CD4-positive, alpha-beta T cell (primary cell): ENCODE measurements at regions not wholly inside any gene's neighbourhood (a gene's known extent, or its start where the extent isn't known, plus 50 kb on each side); places are given as distances from the start of the nearest gene placed in this dataset.
"Not testable (repeated sequence)": the region's sequence is repeated elsewhere in the genome, so short reads cannot be mapped to it uniquely, and the experiment has no call there.

Source experiments
- ATAC-seq: fragments of 200-7000 bp; cut with Tn5 transposase; one replicate; pipeline ENCODE4 v1.10.0; 2022; ENCODE audit warnings: mild to moderate bottlenecking; ENCODE audit not compliant: poor library complexity
- CTCF ChIA-PET: fragments of 350-600 bp; sonication (Branson Sonifier 250); formaldehyde crosslinking; loops from one replicate; lab custom pipeline; 2021; ENCODE audit warnings: antibody characterized with exemption, inconsistent platforms; lab: Charles Lee
- POLR2A ChIA-PET: fragments of 350-600 bp; sonication (Branson Sonifier 250); formaldehyde crosslinking; loops from one replicate; lab custom pipeline; 2021; ENCODE audit warnings: antibody characterized with exemption, inconsistent platforms; lab: Charles Lee
- DNase-seq, 14 experiments: peaks; one replicate each; pipeline ENCODE4 v3.0.0-alpha.2; 2013 to 2020; ENCODE audit warnings: mixed read lengths in 2 of 14
- H3K27ac ChIP-seq, 2 donors: one replicate each; pipeline versions ENCODE4 v1.5.1 to v1.7.0; 2013; ENCODE audit warnings: low read length in 2 of 2, low read depth in 1 of 2, mild to moderate bottlenecking in 1 of 2
- H3K27me3 ChIP-seq, 2 experiments: 1 replicate in 1 of 2; 2 replicates in 1 of 2; pipeline versions ENCODE4 v1.6.1 to v1.7.0; 2013; ENCODE audit warnings: low read length in 2 of 2, control low read depth in 1 of 2, mild to moderate bottlenecking in 1 of 2, moderate library complexity in 1 of 2; ENCODE audit not compliant: insufficient read depth in 2 of 2, control insufficient read depth in 1 of 2
- H3K36me3 ChIP-seq: one replicate; pipeline ENCODE4 v1.6.1; 2013; ENCODE audit warnings: low read length, control low read depth; ENCODE audit not compliant: insufficient read depth
- H3K4me1 ChIP-seq: one replicate; pipeline ENCODE4 v1.6.1; 2013; ENCODE audit warnings: low read length, control low read depth; ENCODE audit not compliant: insufficient read depth
- H3K4me3 ChIP-seq: one replicate; pipeline ENCODE4 v1.5.1; 2013; ENCODE audit warnings: mild to moderate bottlenecking, low read length, moderate library complexity
- H3K9me3 ChIP-seq, 2 experiments: 1 replicate in 1 of 2; 2 replicates in 1 of 2; pipeline versions ENCODE4 v1.6.1 to v1.7.0; 2013; ENCODE audit warnings: low read length in 2 of 2, mild to moderate bottlenecking in 2 of 2, control low read depth in 1 of 2, moderate library complexity in 1 of 2; ENCODE audit not compliant: control insufficient read depth in 1 of 2, insufficient read depth in 1 of 2
- H3K27ac Mint-ChIP-seq: one replicate; pipeline ENCODE4 v1.8.0; 2020; ENCODE audit warnings: mixed read lengths
- H3K27me3 Mint-ChIP-seq: one replicate; pipeline ENCODE4 v1.8.0; 2021; ENCODE audit warnings: mixed read lengths
- H3K36me3 Mint-ChIP-seq: one replicate; pipeline ENCODE4 v1.8.0; 2021; ENCODE audit warnings: low read depth, mixed read lengths
- H3K4me1 Mint-ChIP-seq: one replicate; pipeline ENCODE4 v1.8.0; 2021; ENCODE audit warnings: low read depth, mixed read lengths
- H3K4me3 Mint-ChIP-seq: one replicate; pipeline ENCODE4 v1.8.0; 2020; ENCODE audit warnings: mild to moderate bottlenecking, mixed read lengths
- H3K9me3 Mint-ChIP-seq: one replicate; pipeline ENCODE4 v1.8.0; 2020; ENCODE audit warnings: mixed read lengths
- intact Hi-C, 2 experiments: fragments of 100-400 bp; cut with DNase I in 1 of 2; cut with micrococcal nuclease in 1 of 2; formaldehyde crosslinking; loops; one replicate each; pipeline versions ENCODE4 v1.15.1 to v1.9.0; 2023 to 2025; cut with DNase I, micrococcal nuclease
- TF ChIP-seq, protein P1 (sequence below): fragments of 200-600 bp; IDR thresholded peaks from one replicate; pipeline ENCODE4 v1.8.0; 2022; ENCODE audit warnings: antibody characterized with exemption, mild to moderate bottlenecking

GRCh38 chr3:193039058-193039457, 121.4 kb upstream of the MB21D2 start:
- TF ChIP-seq, protein P1, sequence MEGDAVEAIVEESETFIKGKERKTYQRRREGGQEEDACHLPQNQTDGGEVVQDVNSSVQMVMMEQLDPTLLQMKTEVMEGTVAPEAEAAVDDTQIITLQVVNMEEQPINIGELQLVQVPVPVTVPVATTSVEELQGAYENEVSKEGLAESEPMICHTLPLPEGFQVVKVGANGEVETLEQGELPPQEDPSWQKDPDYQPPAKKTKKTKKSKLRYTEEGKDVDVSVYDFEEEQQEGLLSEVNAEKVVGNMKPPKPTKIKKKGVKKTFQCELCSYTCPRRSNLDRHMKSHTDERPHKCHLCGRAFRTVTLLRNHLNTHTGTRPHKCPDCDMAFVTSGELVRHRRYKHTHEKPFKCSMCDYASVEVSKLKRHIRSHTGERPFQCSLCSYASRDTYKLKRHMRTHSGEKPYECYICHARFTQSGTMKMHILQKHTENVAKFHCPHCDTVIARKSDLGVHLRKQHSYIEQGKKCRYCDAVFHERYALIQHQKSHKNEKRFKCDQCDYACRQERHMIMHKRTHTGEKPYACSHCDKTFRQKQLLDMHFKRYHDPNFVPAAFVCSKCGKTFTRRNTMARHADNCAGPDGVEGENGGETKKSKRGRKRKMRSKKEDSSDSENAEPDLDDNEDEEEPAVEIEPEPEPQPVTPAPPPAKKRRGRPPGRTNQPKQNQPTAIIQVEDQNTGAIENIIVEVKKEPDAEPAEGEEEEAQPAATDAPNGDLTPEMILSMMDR: no peak
- intact Hi-C loops: loop anchor here in 1 of 2 experiments (5.0 kb wide), 1 partner anchor 572 kb away; no protein-coding TSS in a partner anchor
- peaks cover 4% of the 10 kb centered on the region for H3K27me3 Mint-ChIP-seq
- H3K4me3 Mint-ChIP-seq: no peak overlapping the region
- CTCF ChIA-PET: no interaction called here
- H3K27ac Mint-ChIP-seq: no peak overlapping the region
- Histone ChIP-seq H3K27ac (no peak overlapping the region), H3K36me3 (no peaks in the 10 kb centered on the region), H3K4me3 (no peak overlapping the region), H3K9me3 (peaks cover 0 to 7% of the 10 kb centered on the region in 2 experiments), H3K4me1 (no peaks in the 10 kb centered on the region), H3K27me3 (no peaks in the 10 kb centered on the region)
- H3K4me1 Mint-ChIP-seq: no peaks in the 10 kb centered on the region
- ATAC-seq (no peak), DNase-seq (no peak)
- POLR2A ChIA-PET: no interaction called here
- no peaks in the 10 kb centered on the region for H3K9me3 Mint-ChIP-seq
- no peaks in the 10 kb centered on the region for H3K36me3 Mint-ChIP-seq

GRCh38 chr3:193040836-193041672, 123.4 kb upstream of the MB21D2 start:
- Histone ChIP-seq H3K27ac (no peak overlapping the region), H3K9me3 (peaks cover 0 to 4% of the 10 kb centered on the region in 2 experiments), H3K27me3 (no peaks in the 10 kb centered on the region), H3K4me3 (no peak overlapping the region), H3K36me3 (no peaks in the 10 kb centered on the region), H3K4me1 (no peaks in the 10 kb centered on the region)
- Mint-ChIP-seq H3K27ac (no peak overlapping the region), H3K36me3 (no peaks in the 10 kb centered on the region), H3K4me3 (no peak overlapping the region), H3K9me3 (no peaks in the 10 kb centered on the region), H3K4me1 (no peaks in the 10 kb centered on the region), H3K27me3 (no peaks in the 10 kb centered on the region)
- intact Hi-C loops: loop anchor here (1.0 to 5.0 kb wide), 3 partner anchors 223 to 574 kb away; no protein-coding TSS in a partner anchor
- DNase-seq: peak in 5 of 14 experiments; percentile 0 to 59 (median 48)
- ChIA-PET CTCF (interaction anchor here (0.8 to 2.8 kb wide), 4 partner anchors 221 to 260 kb away, joined by 3 to 14 read pairs (median 4); no protein-coding TSS in a partner anchor), POLR2A (no interaction called here)
- TF ChIP-seq, protein P1: peak; percentile 35
- no peak for ATAC-seq

- ChIA-PET POLR2A (no interaction called here), CTCF (no interaction called here)
- Histone ChIP-seq H3K27me3 (no peaks in the 10 kb centered on the region), H3K4me1 (no peaks in the 10 kb centered on the region), H3K36me3 (no peaks in the 10 kb centered on the region), H3K4me3 (no peak overlapping the region), H3K27ac (no peak overlapping the region), H3K9me3 (no peaks in the 10 kb centered on the region)
- Mint-ChIP-seq H3K27me3 (peaks cover 11% of the 10 kb centered on the region), H3K36me3 (no peaks in the 10 kb centered on the region), H3K9me3 (no peaks in the 10 kb centered on the region), H3K4me1 (no peaks in the 10 kb centered on the region), H3K4me3 (no peak overlapping the region), H3K27ac (no peak overlapping the region)
- no peak for DNase-seq
- TF ChIP-seq, protein P1: no peak
- intact Hi-C loops: no loop called here
- ATAC-seq: no peak
These were observed 128.7 kb upstream of the MB21D2 start for GRCh38 chr3:193046371-193046770.

DNA sequence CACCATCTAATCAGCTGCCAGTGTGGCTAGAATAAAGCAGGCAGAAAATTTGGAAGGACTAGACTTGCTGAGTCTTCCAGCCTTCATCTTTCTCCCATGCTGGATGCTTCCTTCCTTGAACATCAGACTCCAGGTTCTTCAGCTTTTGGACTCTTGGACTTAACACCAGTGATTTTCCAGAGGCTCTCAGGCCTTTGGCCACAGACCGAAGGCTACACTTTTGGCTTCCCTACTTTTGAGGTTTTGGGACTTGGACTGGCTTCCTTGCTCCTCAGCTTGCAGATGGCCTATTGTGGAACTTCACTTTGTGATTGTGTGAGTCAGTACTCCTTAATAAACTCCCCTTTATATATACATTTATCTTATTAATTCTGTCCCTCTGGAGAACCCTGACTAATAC, 129.8 kb upstream of the MB21D2 start:
- H3K27me3 ChIP-seq, POLR2A ChIA-PET, H3K36me3 Mint-ChIP-seq, ATAC-seq, H3K27ac Mint-ChIP-seq, DNase-seq, H3K27ac ChIP-seq, H3K9me3 Mint-ChIP-seq, H3K36me3 ChIP-seq, H3K4me3 ChIP-seq, H3K4me1 Mint-ChIP-seq, H3K4me3 Mint-ChIP-seq, H3K4me1 ChIP-seq, H3K9me3 ChIP-seq, intact Hi-C loops: not testable (repeated sequence)
- CTCF ChIA-PET: interaction anchor here (0.6 kb wide), 1 partner anchor 230 kb away, joined by 3 read pairs; no protein-coding TSS in a partner anchor
- peaks cover 11% of the 10 kb centered on the region for H3K27me3 Mint-ChIP-seq
